Stimulated activated CD8-positive, alpha-beta memory T cell treated with anti-CD3 and anti-CD28 coated beads, Interleukin-12 subunit alpha, Interleukin-12 subunit beta, amount 100 ng/mL, for 24 hours (primary cell): ENCODE measurements at regions not wholly inside any gene's neighbourhood (a gene's known extent, or its start where the extent isn't known, plus 50 kb on each side); places are given as distances from the start of the nearest gene placed in this dataset.

ENCODE experiments used
- DNase-seq: peaks from one replicate; pipeline ENCODE4 v3.0.0-alpha.2; 2020; ENCODE audit errors: extremely low read depth

GRCh38 chr11:15536438-15536837 lies 421.7 kb downstream of the INSC start:
- DNase-seq: no peak

GRCh38 chr11:15539645-15540044 lies 424.9 kb downstream of the INSC start:
- no peak for DNase-seq

- no peak for DNase-seq
Measured at GRCh38 chr11:15541079-15541478, 426.4 kb downstream of the INSC start.

GRCh38 chr11:15544353-15544752 lies 429.6 kb downstream of the INSC start:
- DNase-seq: no peak

GRCh38 chr11:15547685-15548084 lies 433.0 kb downstream of the INSC start:
- DNase-seq: no peak

GRCh38 chr11:15551901-15552851 lies 437.5 kb downstream of the INSC start:
- DNase-seq: no peak

- DNase-seq: no peak
Measured at GRCh38 chr11:15555161-15555560, 440.4 kb downstream of the INSC start.

- DNase-seq: no peak
Measured at GRCh38 chr11:15557457-15558230, 442.9 kb downstream of the INSC start.

- no peak for DNase-seq
Measured at GRCh38 chr11:15558513-15559181, 443.9 kb downstream of the INSC start.

- DNase-seq: no peak
Measured at GRCh38 chr11:15560689-15561467, 446.2 kb downstream of the INSC start.

GRCh38 chr11:15562230-15562629 lies 447.5 kb downstream of the INSC start:
- no peak for DNase-seq

GRCh38 chr11:15563054-15563453 lies 448.3 kb downstream of the INSC start:
- DNase-seq: no peak

GRCh38 chr11:15565880-15566279 lies 451.2 kb downstream of the INSC start:
- DNase-seq: no peak

GRCh38 chr11:15568440-15568839 lies 453.7 kb downstream of the INSC start:
- DNase-seq: no peak

- DNase-seq: no peak
Measured at GRCh38 chr11:15569305-15570025, 454.7 kb downstream of the INSC start.

- no peak for DNase-seq
Measured at GRCh38 chr11:15575409-15575808, 460.7 kb downstream of the INSC start.

GRCh38 chr11:15576769-15577168 lies 462.0 kb downstream of the INSC start:
- no peak for DNase-seq

- no peak for DNase-seq
Measured at GRCh38 chr11:15577519-15577918, 462.8 kb downstream of the INSC start.

- DNase-seq: no peak
Measured at GRCh38 chr11:15579287-15580001, 464.7 kb downstream of the INSC start.
